GM19463 (cell line): ENCODE measurements at regions not wholly inside any gene's neighbourhood (a gene's known extent, or its start where the extent isn't known, plus 50 kb on each side); places are given as distances from the start of the nearest gene placed in this dataset.
"Not testable (repeated sequence)": the region's sequence is repeated elsewhere in the genome, so short reads cannot be mapped to it uniquely, and the experiment has no call there.

Source experiments
- ATAC-seq: cut with Tn5 transposase; IDR thresholded peaks from one replicate; pipeline ENCODE4 v1.9.1; 2021; ENCODE audit warnings: mild to moderate bottlenecking, moderate library complexity; ENCODE audit not compliant: unreplicated experiment

DNA sequence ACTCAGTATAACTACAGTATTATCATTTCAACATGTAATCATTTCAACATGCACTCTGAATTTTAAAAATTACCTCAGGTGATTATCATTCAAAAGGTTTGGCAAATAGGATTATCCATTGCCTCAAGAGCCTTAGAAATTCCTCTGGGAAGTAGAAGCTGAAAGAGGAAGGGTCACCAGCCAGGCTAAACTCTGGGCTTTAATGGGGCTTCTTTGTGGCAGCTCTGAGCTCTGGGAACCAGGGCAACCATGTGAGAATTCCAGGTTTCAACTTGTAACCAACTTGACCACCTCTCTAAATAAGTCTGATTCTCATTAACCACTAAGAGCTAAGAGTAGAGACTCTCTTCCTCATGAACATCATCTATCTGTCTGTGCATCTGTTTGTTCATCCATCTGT is 117.2 kb upstream of the MED14 start:
- ATAC-seq = no peak

DNA sequence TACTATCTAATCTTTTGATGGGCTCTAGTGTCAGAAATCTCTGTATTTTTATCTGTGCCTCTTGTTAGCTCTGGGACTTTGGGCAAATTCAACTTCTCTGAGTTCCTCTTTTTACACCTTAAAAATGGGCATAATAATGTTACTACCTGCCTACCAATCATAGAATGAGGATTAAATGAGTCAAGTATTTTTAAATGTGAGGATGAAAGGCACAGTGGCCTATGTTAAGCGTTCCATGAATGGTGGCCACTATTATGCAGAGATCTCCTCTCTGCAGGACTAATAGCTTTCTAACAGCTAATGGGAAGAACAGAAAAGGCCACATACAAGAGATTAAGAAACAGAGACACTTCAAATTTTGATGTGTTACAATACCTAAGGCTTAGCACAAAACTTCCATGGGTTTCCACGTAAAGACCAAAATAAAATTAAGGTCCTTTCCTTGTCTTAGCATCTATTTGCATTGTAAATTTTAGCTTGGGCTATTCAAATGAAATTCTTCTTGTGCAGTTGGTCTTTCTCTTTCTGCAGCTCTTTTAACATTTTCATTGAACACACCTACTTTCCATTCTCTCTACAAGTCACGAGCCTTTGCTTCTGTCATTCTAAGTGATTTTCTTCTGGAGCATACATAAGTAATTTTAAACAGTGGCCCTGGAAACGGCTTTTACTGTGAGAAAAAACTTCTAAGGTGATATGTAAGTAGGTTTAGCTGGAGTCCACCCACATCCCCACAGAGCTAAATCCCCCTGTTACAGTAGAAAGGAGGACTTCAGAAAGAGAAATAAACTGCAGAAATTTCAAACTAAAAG is 117.9 kb upstream of the MED14 start:
- ATAC-seq = no peak

DNA sequence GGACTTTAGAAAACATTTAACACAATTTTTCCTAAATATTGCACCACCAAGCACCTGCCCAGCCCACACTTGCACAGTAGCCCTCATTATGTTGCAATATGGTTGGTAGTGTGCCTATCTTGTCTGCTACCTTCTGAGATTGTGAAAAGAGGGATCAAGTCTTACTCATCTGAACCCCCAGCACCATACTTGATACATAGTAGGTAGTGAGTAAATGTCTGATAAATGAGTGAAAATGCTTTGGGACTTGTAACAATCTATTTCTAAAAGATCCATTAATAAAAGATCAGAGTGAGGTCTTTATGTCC is 118.4 kb upstream of the MED14 start:
- ATAC-seq = no peak

DNA sequence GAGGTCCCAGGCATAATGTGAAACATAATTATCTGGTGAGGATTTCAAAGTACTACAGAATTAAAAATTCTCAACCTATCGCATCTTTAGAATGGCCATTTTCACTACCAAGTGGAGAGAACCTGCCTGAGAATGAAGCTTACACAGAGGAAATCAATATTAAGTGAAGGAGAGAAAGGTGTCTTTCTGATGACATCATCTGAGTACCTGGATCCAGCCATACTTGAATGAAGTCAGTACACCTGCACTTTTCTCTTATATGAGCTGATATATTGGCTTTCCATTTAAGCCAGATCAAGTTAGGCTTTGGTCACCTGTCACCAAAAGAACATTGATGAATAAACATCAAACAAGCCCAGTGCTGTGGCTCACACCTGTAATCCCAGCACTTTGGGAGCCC is 118.9 kb upstream of the MED14 start:
- no peak for ATAC-seq

DNA sequence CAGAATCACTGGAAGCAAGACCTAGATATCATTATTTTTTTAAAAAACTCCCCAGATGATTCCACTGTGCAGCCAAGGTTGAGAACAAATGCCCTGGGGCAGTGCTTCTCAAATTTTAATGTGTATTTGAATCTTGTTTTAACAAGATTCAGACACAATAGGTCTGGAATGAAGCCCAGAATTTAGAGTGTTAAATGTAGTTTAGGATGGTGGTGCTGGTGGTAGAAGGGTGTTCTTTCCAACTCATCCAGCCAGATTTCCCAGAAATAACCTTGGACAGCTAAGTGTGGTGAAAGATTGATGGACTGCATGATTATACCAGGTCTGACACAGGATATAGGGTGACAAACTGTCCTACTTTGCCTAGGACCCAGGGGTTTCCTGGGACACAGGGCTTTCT is 120.1 kb upstream of the MED14 start:
- ATAC-seq = no peak

DNA sequence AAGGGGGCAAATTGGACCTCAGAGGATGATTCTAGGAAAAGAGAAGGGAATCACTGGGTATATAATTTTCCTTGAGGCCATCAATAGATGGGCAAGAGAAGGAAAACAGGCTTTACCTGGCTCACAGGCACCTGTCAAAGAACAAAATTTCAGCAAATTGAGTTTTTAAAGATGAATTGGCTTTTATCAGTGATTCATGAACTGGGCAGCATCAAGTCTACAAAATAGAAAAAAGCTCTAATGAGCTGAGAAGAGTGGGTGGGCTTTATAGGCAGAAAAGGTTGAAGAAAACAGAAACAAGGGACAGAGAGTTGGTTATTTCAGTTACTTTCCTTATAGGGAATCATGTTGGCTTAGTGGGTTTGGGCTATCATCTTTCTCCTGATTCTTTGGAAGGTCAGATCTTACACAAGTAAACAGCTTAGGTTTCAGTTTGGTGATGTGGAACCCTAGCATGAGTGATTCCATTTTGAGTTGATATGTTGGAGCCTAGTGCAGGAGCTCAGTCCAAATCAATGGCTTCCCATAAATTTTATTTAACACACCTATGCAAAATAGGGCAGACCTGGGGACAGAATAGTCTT is 120.7 kb upstream of the MED14 start:
- ATAC-seq = no peak

DNA sequence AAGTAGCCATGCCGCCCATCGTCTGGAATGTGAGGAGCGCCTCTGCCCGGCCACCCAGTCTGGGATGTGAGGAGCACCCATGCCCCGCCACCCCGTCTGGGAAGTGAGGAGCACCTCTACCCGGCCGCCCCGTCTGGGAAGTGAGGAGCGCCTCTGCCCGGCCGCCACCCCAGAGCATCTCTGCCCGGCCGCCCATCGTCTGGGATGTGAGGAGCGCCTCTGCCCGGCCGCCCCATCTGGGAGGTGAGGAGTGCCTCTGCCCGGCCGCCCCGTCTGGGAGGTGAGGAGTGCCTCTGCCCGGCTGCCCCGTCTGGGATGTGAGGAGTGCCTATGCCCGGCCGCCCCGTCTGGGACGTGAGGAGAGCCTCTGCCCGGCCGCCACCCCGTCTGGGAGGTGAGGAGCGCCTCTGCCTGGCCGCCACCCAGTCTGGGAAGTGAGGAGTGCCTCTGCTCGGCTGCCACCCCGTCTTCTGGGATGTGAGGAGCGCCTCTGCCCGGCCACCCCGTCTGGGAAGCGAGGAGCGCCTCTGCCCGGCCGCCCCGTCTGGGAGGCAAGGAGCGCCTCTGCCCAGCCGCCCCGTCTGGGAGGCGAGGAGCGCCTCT is 126.7 kb upstream of the MED14 start:
- not testable (repeated sequence) for ATAC-seq

DNA sequence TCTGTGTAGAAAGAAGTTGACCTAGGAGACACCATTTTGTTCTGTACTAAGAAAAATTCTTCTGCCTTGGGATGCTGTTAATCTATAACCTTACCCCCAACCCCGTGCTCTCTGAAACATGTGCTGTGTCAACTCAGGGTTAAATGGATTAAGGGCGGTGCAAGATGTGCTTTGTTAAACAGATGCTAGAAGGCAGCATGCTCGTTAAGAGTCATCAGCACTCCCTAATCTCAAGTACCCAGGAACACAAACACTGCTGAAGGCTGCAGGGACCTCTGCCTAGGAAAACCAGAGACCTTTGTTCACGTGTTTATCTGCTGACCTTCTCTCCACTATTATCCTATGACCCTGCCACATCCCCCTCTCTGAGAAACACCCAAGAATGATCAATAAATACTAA is 127.9 kb upstream of the MED14 start:
- not testable (repeated sequence) for ATAC-seq

DNA sequence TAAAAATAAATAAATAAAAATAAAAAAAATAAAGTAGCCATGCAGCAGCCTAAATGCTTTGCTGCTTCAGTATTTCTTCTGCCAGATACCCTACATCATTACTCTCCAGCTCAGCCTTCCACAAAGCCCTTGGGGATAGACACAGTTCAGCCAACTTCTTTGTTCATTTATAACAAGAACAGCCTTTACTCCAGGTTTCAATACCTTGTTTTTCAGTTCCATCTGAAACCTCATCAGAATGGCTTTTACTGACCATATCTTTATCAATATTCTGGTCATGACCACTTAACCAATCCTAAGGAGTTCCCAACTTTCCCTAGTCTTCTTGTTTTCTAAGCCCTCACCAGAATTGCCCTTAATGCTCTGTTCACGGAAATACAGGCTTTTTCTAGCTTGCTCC is 128.3 kb upstream of the MED14 start:
- peak; percentile 44 for ATAC-seq

DNA sequence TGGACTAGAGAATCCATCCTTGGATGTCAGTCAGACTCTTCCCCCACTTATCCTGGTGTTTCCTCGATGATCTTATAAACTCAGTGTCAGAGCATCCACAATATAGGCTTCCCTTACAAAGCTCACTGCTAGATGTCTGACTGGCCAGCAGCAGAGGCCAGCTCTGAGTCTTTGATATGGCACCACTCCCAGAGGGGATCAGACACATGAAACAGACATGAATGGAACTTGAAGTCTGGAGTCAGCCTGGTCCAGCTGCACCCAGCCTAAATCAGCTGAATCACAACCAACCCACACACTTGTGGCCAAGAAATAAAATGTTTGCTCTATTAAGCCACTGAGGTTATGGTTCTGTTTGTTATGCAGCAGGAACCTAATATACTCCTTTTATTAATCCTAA is 129.6 kb upstream of the MED14 start:
- no peak for ATAC-seq

DNA sequence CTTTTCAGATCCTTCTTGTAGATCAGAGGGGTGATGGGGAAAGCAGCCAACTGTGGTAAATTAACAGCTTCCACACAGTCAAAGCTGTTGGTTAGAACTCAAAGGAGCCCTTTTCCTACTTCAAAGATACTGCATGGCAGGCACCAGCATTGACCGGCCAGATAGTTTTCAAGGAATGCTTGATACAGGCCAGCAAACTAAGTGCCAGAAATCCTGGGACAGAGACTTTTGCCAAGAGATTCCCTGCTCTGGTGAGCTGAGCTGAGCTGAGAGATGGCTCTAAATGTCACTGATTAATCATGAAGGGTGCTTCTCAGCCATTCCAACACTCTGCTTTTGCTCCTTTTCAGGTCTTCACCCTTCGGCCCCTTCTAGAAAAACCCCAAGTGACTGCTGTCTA is 131.6 kb upstream of the MED14 start:
- ATAC-seq = no peak

DNA sequence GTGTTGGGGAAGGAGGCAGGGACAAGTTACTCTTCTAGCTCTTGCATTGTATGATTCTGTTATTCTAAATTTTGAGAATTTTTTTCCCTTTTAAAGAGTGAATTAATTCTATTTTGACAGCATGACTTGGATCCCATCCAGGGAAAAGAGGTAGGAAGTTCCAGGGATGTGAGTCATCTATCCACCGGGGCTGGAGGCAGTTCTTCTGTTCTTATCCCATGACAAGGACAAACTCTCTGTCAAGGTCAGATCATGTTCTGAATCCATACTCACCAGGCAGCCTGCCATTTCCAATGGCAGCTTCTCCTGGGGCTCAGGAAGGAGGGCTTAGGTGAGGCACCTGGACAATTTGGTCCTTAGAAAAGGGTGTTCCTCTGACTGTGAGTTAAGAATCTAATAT is 132.0 kb upstream of the MED14 start:
- no peak for ATAC-seq

DNA sequence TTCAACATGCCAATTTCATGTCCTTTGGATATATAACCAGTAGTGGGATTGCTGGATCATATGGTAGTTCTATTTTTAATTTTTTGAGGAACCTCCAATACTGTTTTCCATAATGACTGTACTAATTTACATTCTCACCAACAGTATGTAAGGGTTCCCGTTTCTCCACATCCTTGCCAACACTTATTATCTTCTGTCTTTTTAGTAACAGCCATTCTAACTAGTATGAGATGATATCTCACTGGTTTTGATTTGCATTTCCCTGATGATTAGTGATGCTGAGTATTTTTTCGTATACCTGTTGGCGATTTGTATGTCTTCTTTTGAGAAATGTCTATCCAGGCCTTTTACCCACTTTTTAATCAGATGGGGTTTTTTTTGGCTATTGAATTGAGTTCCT is 133.5 kb upstream of the MED14 start:
- no peak for ATAC-seq

DNA sequence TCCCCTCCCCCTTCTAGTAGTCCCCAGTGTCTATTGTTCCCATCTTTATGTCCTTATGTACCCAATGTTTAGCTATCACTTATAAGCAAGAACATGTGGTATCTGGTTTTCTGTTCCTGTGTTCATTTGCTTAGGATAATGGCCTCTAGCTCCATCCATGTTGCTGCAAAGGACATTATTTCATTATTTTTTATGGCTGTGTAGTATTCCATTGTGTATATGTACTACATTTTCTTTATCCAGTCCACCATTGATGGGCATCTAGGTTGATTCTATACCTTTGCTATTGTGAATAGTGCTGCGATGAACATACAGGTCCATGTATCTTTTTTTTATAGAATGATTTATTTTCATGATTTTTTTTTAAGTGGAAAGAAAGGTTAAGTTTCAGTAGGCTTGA is 135.6 kb upstream of the MED14 start:
- ATAC-seq = not testable (repeated sequence)

DNA sequence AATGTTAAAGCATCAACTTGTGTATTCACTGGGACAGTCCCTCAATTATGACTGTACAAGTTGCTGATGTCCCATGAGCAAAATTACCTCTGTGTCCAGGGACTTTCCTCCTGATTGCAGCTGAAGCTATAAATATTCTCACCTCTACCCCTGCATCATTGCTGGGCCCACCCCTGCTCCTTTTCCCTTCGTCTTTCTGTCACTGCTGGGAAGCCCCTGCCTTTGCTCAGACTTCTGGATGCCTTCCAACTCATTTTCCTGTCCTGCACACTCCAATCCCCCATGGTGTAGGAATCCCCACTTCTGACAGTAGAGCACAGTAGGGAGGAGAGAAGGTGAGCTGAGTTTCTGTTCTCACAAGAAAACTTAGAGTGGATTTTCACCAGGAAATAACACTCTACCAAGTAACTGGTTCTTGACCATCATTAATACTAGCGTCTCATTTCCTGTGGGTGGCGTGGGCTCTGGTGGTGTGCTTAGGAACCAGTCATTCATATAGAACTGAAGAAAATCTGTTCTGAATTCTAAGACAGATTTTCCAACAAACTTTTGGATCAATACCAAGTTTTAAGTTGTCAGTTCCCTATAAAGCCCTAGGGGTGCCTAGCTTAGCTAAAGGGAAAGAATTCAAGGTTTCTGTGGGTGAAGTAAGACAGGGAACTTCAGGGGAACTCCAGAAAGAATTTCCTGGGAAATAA is 136.2 kb upstream of the MED14 start:
- peak; percentile 80 for ATAC-seq

DNA sequence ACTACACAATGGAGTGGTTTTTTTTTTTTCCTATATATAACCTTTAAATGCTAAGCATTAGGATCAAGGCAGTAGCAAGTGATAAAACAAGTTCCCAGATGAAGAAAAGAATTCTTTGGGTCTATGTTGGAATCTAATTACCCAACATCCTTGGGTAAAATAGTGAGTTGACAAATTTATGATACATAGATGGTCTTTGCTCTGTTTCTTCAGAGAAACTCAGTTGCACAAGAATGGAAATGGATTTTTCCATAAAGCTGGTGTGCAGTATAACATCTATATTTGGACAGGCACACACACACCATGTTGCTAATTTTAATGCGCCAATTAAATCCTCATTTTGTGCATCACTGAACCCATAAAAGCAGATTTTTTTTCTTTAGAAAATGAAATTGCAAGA is 137.0 kb upstream of the MED14 start:
- no peak for ATAC-seq

DNA sequence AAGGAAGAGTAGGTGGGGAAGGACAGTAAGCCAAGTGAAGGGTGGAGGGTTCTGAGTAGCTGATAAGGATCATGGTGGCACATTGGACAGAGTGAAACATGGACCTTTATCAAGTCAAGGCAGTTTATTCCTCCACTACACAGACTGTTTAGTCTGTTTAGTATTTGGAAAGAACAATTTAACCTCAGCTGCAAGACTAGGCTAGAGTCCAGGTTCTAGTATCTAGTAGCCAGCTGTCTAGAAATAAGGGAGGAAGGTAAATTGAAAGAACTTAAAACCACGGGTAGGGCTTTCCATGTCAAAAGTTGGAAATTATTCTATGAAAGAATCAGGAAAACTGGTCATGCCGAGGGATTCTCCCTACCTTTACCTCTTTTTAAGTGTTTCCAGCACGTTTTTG is 140.1 kb upstream of the MED14 start:
- no peak for ATAC-seq

DNA sequence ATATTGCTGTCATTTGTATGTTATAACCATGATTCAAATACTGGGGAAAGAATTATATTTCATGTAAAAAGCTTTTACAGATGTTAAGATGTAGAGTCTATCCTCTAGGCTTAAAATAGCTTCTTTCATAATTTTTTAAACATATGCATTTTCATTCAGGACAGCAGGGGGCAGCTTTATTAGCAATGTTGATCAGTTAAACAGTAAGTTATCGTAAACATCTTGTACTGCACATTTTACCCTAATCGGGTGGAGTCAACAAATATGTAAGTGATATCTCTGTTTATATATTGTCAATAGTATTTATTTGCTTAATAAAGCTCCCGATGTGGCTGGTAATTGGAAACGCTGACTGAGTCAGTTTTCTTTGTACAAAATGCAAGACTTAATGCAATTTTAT is 142.5 kb upstream of the MED14 start:
- ATAC-seq = no peak

DNA sequence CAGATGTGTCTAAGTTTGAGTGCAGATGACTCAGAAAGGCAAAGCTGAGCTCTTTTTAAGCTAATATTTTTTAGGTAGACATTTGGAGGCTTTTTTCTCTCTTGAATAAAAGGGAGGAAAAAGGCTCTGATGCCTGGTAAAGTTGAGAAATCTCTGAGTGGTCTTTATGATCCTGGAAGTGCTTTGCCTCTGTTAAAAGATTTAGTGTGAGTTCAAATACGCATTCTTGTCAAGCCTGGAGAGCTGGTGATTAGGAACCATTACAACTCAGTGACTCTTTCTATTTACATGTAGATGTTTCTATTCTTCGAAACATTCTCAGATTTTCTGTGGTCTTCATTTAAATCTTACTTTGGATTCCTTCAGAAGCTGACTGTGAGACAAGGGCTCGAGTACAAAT is 143.4 kb upstream of the MED14 start:
- ATAC-seq = no peak

DNA sequence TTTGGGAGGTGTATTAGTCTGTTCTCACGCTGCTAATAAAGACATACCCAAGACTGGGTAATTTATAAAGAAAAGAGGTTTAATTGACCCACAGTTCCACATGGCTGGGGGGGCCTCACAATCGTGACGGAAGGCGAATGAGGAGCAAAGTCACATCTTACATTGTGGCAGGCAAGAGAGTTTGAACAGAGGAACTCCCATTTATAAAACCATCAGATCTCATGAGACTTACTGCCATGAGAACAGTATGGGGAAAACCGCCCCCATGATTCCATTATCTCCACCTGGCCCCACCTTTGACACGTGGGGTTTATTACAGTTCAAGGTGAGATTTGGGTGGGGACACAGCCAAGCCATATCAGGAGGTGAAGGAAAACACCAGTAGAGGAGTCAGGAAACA is 143.8 kb upstream of the MED14 start:
- not testable (repeated sequence) for ATAC-seq

DNA sequence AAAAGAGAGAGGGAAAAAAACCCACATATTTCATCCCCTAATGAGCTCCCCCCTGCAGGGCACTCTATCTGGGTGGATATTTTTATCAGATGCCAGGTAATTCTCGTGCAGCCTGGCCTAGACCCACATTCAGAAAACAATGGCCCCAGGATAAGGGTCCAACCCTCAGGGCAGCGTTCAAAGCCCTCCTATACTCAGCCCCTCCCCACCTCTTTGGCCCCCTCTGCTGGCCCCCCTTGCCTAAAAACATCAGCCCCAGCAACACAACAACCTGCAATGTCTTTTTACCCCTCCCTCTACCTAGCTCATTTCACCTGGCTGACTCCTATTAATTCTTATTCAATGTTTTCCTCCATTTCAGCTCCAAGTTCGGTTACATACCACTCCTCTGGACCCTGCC is 145.4 kb upstream of the MED14 start:
- no peak for ATAC-seq

DNA sequence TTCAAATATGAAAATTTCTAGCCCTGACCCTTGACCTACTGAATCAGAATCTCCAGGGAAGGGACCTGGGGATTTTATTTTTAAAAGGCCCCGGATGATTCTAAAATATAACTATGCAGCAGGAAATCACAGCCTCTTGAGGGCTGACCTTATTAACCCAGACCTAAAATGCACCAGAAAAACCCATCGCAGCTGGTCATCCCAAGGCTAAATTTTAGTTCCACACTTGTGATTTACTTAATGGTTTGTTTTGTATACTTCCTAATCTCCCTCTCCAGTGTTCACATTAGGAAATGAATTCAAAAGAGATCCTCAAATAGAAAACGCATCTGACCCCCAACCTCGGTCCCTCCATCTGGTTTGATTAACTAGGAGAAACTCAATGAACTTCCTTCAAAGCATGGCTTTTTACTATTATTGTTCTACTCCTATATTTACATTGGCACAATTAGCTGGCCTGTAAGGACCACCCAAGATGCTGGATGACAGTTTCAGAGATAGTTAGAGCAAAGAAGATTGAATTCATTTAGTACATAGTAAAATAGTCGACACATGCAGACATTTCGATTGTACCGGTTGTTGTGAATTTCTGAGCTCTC is 147.8 kb upstream of the MED14 start:
- no peak for ATAC-seq
